RWPE2 (cell line): ENCODE measurements at regions not wholly inside any gene's neighbourhood (a gene's known extent, or its start where the extent isn't known, plus 50 kb on each side); places are given as distances from the start of the nearest gene placed in this dataset.

ENCODE experiments used
- ATAC-seq: fragments of 200-7000 bp; cut with Tn5 transposase; 3 replicates; pipeline ENCODE4 v1.9.1; 2021; ENCODE audit warnings: low read depth
- DNase-seq: peaks from one replicate; pipeline ENCODE4 v3.0.0-alpha.2; 2020; ENCODE audit warnings: low spot score
- H3K27ac ChIP-seq: fragments of 450-650 bp; 2 replicates; pipeline ENCODE4 v1.5.1; 2017; ENCODE audit warnings: mild to moderate bottlenecking; ENCODE audit not compliant: poor library complexity, severe bottlenecking
- H3K27me3 ChIP-seq: fragments of 250-450 bp; sonication (Bioruptor Pico); 2 replicates; pipeline ENCODE4 v1.5.1; 2021; ENCODE audit warnings: mild to moderate bottlenecking, moderate library complexity; ENCODE audit not compliant: insufficient read depth, poor library complexity, severe bottlenecking
- H3K36me3 ChIP-seq: fragments of 250-450 bp; sonication (Bioruptor Pico); 2 replicates; pipeline ENCODE4 v1.5.1; 2020; ENCODE audit warnings: low read depth, mild to moderate bottlenecking, moderate library complexity
- H3K4me1 ChIP-seq: fragments of 250-450 bp; sonication (Bioruptor Pico); 2 replicates; pipeline ENCODE4 v1.5.1; 2021; ENCODE audit warnings: mild to moderate bottlenecking, moderate library complexity; ENCODE audit not compliant: insufficient read depth, poor library complexity, severe bottlenecking
- H3K4me3 ChIP-seq: fragments of 250-450 bp; sonication (Bioruptor Pico); 2 replicates; pipeline ENCODE4 v1.5.1; 2021; ENCODE audit warnings: mild to moderate bottlenecking, moderate library complexity; ENCODE audit not compliant: severe bottlenecking
- H3K9me3 ChIP-seq: fragments of 250-450 bp; sonication (Bioruptor Pico); 2 replicates; pipeline ENCODE4 v1.5.1; 2021; ENCODE audit warnings: mild to moderate bottlenecking, moderate library complexity; ENCODE audit not compliant: severe bottlenecking
- CTCF ChIP-seq: fragments of 450-650 bp; IDR thresholded peaks from one replicate; pipeline ENCODE4 v1.5.1; 2017; ENCODE audit warnings: mild to moderate bottlenecking, moderate library complexity; ENCODE audit not compliant: poor library complexity, severe bottlenecking

- no peak for ATAC-seq
- no peak for TF ChIP-seq CTCF
- Histone ChIP-seq H3K9me3 (no peaks in the 10 kb centered on the region), H3K4me3 (no peak overlapping the region), H3K27me3 (no peaks in the 10 kb centered on the region), H3K27ac (no peak overlapping the region), H3K36me3 (no peaks in the 10 kb centered on the region), H3K4me1 (no peaks in the 10 kb centered on the region)
- DNase-seq, result no peak
Measured at GRCh38 chr17:34117332-34117731, 137.8 kb upstream of the CCL2 start.

DNA sequence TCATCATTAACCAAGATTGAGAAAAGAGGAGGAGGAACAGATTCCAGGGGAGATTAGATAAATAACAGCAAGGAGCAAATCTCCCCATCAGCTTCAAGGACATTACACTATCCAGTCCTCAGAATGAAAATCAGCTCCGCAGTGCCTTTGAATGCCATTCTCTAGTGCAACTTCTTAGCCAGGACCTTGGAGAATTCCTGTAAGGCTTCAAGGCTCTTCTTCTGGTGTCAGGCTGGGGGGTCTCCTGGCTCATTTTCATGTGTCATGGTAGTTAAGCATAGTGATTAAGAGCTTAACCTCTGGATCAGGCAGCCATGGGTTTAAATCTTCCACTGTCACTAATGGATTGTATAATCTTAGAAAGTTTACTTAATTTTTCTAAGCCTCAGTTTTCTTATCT, 137.3 kb upstream of the CCL2 start:
- no peak for DNase-seq
- no peak for ATAC-seq

DNA sequence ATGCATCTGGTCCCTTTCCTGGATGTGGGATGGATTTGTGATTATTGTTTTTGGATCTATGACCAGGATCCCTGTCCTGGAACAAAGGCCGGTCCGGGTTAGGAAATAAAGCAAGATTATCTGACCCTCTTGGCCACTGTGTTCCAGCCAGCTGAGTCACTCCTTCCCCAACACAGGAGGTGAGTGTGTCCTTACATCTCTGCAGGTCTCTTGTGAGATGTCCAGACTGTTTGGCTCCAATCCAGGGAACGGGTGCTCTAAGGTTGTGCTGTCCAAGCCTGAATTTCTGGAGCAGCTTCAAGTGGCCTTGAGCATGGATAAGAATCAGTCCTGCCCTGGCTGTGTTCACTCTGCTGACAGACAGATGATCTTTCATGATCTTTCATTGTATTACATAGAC, 136.5 kb upstream of the CCL2 start:
- DNase-seq (no peak), ATAC-seq (no peak)
- Histone ChIP-seq H3K27me3 (no peaks in the 10 kb centered on the region), H3K4me1 (no peaks in the 10 kb centered on the region), H3K36me3 (no peaks in the 10 kb centered on the region), H3K4me3 (no peak overlapping the region), H3K27ac (no peak overlapping the region), H3K9me3 (no peaks in the 10 kb centered on the region)
- TF ChIP-seq CTCF, result no peak

More for the DNA sequence above, 137.3 kb upstream of the CCL2 start:
- no peaks in the 10 kb centered on the region for H3K36me3 ChIP-seq
- H3K4me3 ChIP-seq, result no peak overlapping the region
- no peaks in the 10 kb centered on the region for H3K4me1 ChIP-seq
- H3K27me3 ChIP-seq, result no peaks in the 10 kb centered on the region
- no peak for TF ChIP-seq CTCF
- no peaks in the 10 kb centered on the region for H3K9me3 ChIP-seq
- H3K27ac ChIP-seq, result no peak overlapping the region

- DNase-seq, result no peak
- H3K4me3 ChIP-seq, result no peak overlapping the region
- no peaks in the 10 kb centered on the region for H3K27me3 ChIP-seq
- no peaks in the 10 kb centered on the region for H3K9me3 ChIP-seq
- no peak for ATAC-seq
- no peaks in the 10 kb centered on the region for H3K36me3 ChIP-seq
- H3K27ac ChIP-seq, result no peak overlapping the region
- H3K4me1 ChIP-seq, result no peaks in the 10 kb centered on the region
- TF ChIP-seq CTCF, result no peak
Measured at GRCh38 chr17:34121311-34121710, 133.8 kb upstream of the CCL2 start.

DNA sequence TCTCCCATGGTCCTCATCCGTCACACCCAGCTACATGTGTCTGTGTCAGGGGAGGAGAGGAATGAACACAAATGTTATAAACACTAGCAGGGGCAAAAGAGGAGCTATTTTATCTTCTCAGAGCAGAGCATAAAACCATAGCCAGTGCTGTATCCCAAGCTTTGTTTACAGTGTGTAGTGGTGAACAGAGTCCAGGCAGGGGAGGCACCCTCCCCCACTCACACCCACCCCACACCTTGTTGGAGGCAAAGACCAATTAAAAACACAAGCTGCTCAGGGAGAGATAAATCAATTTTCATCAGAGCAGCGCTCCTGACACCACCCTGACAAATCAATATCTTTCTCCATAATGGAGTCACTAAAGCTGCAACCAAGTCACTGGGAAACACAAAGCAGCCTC, 132.6 kb upstream of the CCL2 start:
- Histone ChIP-seq H3K4me1 (no peaks in the 10 kb centered on the region), H3K9me3 (no peaks in the 10 kb centered on the region), H3K36me3 (no peaks in the 10 kb centered on the region), H3K27ac (no peak overlapping the region), H3K27me3 (no peaks in the 10 kb centered on the region), H3K4me3 (no peak overlapping the region)
- no peak for ATAC-seq
- DNase-seq, result no peak
- no peak for TF ChIP-seq CTCF
